Endothelial cell of umbilical vein (primary cell): ENCODE measurements at regions not wholly inside any gene's neighbourhood (a gene's known extent, or its start where the extent isn't known, plus 50 kb on each side); places are given as distances from the start of the nearest gene placed in this dataset.

ENCODE experiments used
- BruUV-seq: library from RNA; stranded (reverse); fragments of 400-500 nt; replicated peaks from 2 replicates; lab custom pipeline; 2021; lab: Mats Ljungman, UMichigan
- CTCF ChIA-PET: fragments of 300-600, 350-600 bp; sonication (Branson Sonifier 250); formaldehyde crosslinking; loops from one replicate; lab custom pipeline; 2021; ENCODE audit warnings: antibody characterized with exemption, inconsistent platforms; lab: Charles Lee
- POLR2A ChIA-PET: fragments of 300-600, 350-600 bp; sonication (Branson Sonifier 250); formaldehyde crosslinking; loops from one replicate; lab custom pipeline; 2021; ENCODE audit warnings: antibody characterized with exemption, inconsistent platforms; lab: Charles Lee
- DNase-seq: peaks from one replicate; pipeline ENCODE4 v3.0.0-alpha.2; 2011; ENCODE audit warnings: low read depth, low spot score
- FAIRE-seq: peaks from 2 replicates; lab custom pipeline; 2011; peaks lifted over from hg19 to GRCh38; lab: Jason Lieb, UNC
- H2AFZ ChIP-seq: 2 replicates; pipeline ENCODE4 v1.6.0; 2012; ENCODE audit warnings: low read depth, low read length, control low read depth, inconsistent platforms
- H3K27ac ChIP-seq: 2 replicates; pipeline ENCODE4 v1.5.1; 2011; ENCODE audit warnings: low read depth, mild to moderate bottlenecking, control low read depth, low read length, moderate library complexity; ENCODE audit not compliant: insufficient read depth
- H3K27me3 ChIP-seq, 2 experiments: 2 replicates each; pipeline versions ENCODE4 v1.6.0 to v1.6.1; 2011; ENCODE audit warnings: low read length in 2 of 2, mixed read lengths in 1 of 2; ENCODE audit not compliant: control insufficient read depth in 2 of 2, insufficient read depth in 2 of 2
- H3K36me3 ChIP-seq, 2 experiments: 2 replicates in 1 of 2; 3 replicates in 1 of 2; pipeline ENCODE4 v1.5.1; 2011; ENCODE audit warnings: low read length in 2 of 2, mild to moderate bottlenecking in 1 of 2, moderate library complexity in 1 of 2; ENCODE audit not compliant: control insufficient read depth in 2 of 2, insufficient read depth in 2 of 2; ENCODE audit errors: extremely low read depth in 1 of 2
- H3K4me1 ChIP-seq: 3 replicates; pipeline ENCODE4 v1.5.1; 2011; ENCODE audit warnings: mild to moderate bottlenecking, low read length; ENCODE audit not compliant: control insufficient read depth, insufficient read depth; ENCODE audit errors: extremely low read depth
- H3K4me2 ChIP-seq: 2 replicates; pipeline ENCODE4 v1.6.1; 2011; ENCODE audit warnings: low read length, control low read depth, mixed read lengths; ENCODE audit not compliant: insufficient read depth
- H3K4me3 ChIP-seq, 3 experiments: fragments of 200-600 bp in 1 of 3; sonication (generic), shearing (Covaris generic) in 1 of 3; replicated peaks in 1 of 3; 2 replicates each; pipeline ENCODE4 v1.5.1; 2011 to 2016; ENCODE audit warnings: control low read depth in 3 of 3, low read length in 3 of 3, mild to moderate bottlenecking in 2 of 3, inconsistent platforms in 1 of 3, low read depth in 1 of 3, moderate library complexity in 1 of 3; ENCODE audit not compliant: insufficient read depth in 1 of 3
- H3K79me2 ChIP-seq: 2 replicates; pipeline ENCODE4 v1.6.0; 2012; ENCODE audit warnings: low read length, inconsistent platforms; ENCODE audit not compliant: control insufficient read depth, insufficient read depth
- H3K9ac ChIP-seq: replicated peaks from 2 replicates; pipeline ENCODE3; 2011; ENCODE audit warnings: low read length, control low read depth; ENCODE audit not compliant: insufficient read depth; ENCODE audit errors: extremely low read depth
- H3K9me1 ChIP-seq: replicated peaks from 3 replicates; pipeline ENCODE4 v1.6.0; 2011; ENCODE audit warnings: mild to moderate bottlenecking, low read length; ENCODE audit not compliant: control insufficient read depth, insufficient read depth; ENCODE audit errors: extremely low read depth
- H3K9me3 ChIP-seq: replicated peaks from 2 replicates; pipeline ENCODE4 v1.5.1; 2012; ENCODE audit warnings: low read length, inconsistent platforms; ENCODE audit not compliant: control insufficient read depth, insufficient read depth
- H4K20me1 ChIP-seq: replicated peaks from 2 replicates; pipeline ENCODE3; 2011; ENCODE audit warnings: mild to moderate bottlenecking, low read length; ENCODE audit not compliant: control insufficient read depth, insufficient read depth; ENCODE audit errors: extremely low read depth
- EZH2 ChIP-seq: IDR thresholded peaks from 2 replicates; pipeline ENCODE4 v1.6.1; 2012; ENCODE audit warnings: borderline replicate concordance, low read depth, mild to moderate bottlenecking, moderate library complexity, low read length, inconsistent platforms; ENCODE audit not compliant: severe bottlenecking
- FOS ChIP-seq: IDR thresholded peaks from 2 replicates; pipeline ENCODE4 v1.6.1; 2011; ENCODE audit warnings: mild to moderate bottlenecking, low read length, moderate library complexity, borderline replicate concordance; ENCODE audit not compliant: insufficient read depth
- GATA2 ChIP-seq: IDR thresholded peaks from 2 replicates; pipeline ENCODE4 v1.7.0; 2011; ENCODE audit warnings: low read depth, mild to moderate bottlenecking, moderate library complexity, mixed read lengths, low read length; ENCODE audit not compliant: insufficient read length, insufficient read depth
- JUN ChIP-seq: IDR thresholded peaks from 2 replicates; pipeline ENCODE4 v1.6.1; 2011; ENCODE audit warnings: borderline replicate concordance, low read depth; ENCODE audit not compliant: insufficient read length, insufficient read depth
- MYC ChIP-seq: IDR thresholded peaks from one replicate; pipeline ENCODE4 v1.6.1; 2011; ENCODE audit warnings: mild to moderate bottlenecking, low read depth, low read length
- POLR2A ChIP-seq: IDR thresholded peaks from 2 replicates; pipeline ENCODE4 v1.6.1; 2012; ENCODE audit warnings: low read depth, mild to moderate bottlenecking, control low read depth, low read length
- POLR2AphosphoS5 ChIP-seq: IDR thresholded peaks from 2 replicates; pipeline ENCODE4 v1.6.1; 2012; ENCODE audit warnings: low read depth, mild to moderate bottlenecking, control low read depth, low read length, moderate library complexity; ENCODE audit not compliant: insufficient read depth
- dilution Hi-C: fragments of 300-500 bp; cut with MboI; formaldehyde crosslinking; loops from one replicate; pipeline ENCODE4 v1.15.0; 2019; ENCODE audit warnings: low sequenced_read_pairs; ENCODE audit not compliant: extremely low pct_ligation_motif_present
- intact Hi-C: fragments of 100-400 bp; cut with micrococcal nuclease; formaldehyde crosslinking; loops from one replicate; pipeline ENCODE4 v1.10.0; 2022
- TF ChIP-seq, protein P1 (sequence below), 2 donors: IDR thresholded peaks; 1 replicate in 1 of 2; 2 replicates in 1 of 2; pipeline ENCODE4 v1.5.1; 2011; ENCODE audit warnings: low read length in 2 of 2, mild to moderate bottlenecking in 2 of 2, moderate library complexity in 2 of 2, control low read depth in 1 of 2, inconsistent platforms in 1 of 2, low read depth in 1 of 2; ENCODE audit not compliant: insufficient read depth in 1 of 2; ENCODE audit errors: extremely low read depth in 1 of 2
- TF ChIP-seq, protein P2 (sequence below): IDR thresholded peaks from 2 replicates; pipeline ENCODE4 v1.6.1; 2011; ENCODE audit not compliant: insufficient read depth, insufficient read length

DNA sequence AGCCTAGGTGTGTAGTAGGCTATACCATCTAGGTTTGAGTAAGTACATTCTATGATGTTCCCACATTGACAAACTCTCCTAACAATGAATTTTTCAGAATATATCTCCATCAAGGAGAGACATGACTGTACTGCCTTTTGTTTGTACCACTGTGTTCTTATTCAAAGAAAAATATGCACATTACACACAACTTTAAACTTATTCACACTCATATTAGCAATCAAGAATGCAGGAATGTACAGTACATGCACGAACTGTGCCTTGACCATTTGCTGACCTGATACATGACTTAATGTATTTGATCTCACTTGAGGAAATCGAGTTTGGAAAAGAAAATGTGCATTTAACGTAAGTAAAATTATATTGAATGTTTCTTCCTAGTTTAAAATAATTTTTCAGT, 525.1 kb upstream of the AGA start:
- no peaks in the 10 kb centered on the region for H3K9me3 ChIP-seq
- no peaks in the 10 kb centered on the region for H3K79me2 ChIP-seq
- H3K4me1 ChIP-seq, result no peaks in the 10 kb centered on the region
- no peaks in the 10 kb centered on the region for H4K20me1 ChIP-seq
- no peaks in the 10 kb centered on the region for H3K27me3 ChIP-seq
- dilution Hi-C loops (no loop called here), intact Hi-C loops (no loop called here)
- H3K9me1 ChIP-seq, result no peaks in the 10 kb centered on the region
- POLR2A ChIA-PET, result no interaction called here
- TF ChIP-seq POLR2A, result no peak
- FAIRE-seq, result no peak
- CTCF ChIA-PET, result no interaction called here
- no peak overlapping the region for H3K27ac ChIP-seq
- no peak overlapping the region for H3K4me3 ChIP-seq
- H3K9ac ChIP-seq, result no peak overlapping the region
- no peak for DNase-seq
- BruUV-seq, result no TSS peak
- H2AFZ ChIP-seq, result no peak overlapping the region
- H3K36me3 ChIP-seq, result no peaks in the 10 kb centered on the region
- H3K4me2 ChIP-seq, result no peak overlapping the region

DNA sequence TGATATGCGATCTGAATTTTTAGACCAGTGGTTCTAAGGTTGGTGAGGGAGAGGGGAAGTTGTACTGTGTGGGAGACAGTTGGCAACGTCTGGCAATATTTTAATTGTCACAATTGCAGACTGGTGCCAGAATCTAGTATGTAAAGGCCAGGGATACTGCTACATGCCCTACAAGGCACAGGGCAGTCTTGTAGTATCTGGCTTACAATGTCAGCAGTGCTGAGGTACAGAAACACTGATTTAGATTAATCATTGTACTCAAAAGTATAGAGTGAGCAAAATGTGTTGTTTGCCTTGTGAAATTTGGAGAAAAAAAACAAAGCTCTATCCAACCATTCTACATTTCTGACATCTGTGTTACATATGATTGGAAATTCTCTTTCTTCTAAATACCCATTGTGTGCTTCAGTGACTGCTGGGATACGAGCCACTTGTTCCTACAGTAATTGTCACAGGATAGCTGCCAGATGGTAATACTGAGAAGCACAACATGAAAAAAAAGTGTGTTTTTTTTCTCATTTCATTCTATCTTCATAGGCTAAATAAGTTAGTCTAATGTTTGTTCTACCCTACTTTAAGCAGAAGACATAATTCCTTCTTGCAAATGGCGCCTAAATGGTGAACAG, 526.7 kb upstream of the AGA start:
- BruUV-seq, result no TSS peak
- FAIRE-seq, result no peak
- H3K4me3 ChIP-seq, result no peak overlapping the region
- no peak for DNase-seq
- H2AFZ ChIP-seq, result no peak overlapping the region
- H3K9ac ChIP-seq, result no peak overlapping the region
- no peak overlapping the region for H3K27ac ChIP-seq
- CTCF ChIA-PET, result no interaction called here
- TF ChIP-seq GATA2, result no peak
- no peak for TF ChIP-seq JUN
- TF ChIP-seq EZH2, result no peak
- TF ChIP-seq, protein P1, sequence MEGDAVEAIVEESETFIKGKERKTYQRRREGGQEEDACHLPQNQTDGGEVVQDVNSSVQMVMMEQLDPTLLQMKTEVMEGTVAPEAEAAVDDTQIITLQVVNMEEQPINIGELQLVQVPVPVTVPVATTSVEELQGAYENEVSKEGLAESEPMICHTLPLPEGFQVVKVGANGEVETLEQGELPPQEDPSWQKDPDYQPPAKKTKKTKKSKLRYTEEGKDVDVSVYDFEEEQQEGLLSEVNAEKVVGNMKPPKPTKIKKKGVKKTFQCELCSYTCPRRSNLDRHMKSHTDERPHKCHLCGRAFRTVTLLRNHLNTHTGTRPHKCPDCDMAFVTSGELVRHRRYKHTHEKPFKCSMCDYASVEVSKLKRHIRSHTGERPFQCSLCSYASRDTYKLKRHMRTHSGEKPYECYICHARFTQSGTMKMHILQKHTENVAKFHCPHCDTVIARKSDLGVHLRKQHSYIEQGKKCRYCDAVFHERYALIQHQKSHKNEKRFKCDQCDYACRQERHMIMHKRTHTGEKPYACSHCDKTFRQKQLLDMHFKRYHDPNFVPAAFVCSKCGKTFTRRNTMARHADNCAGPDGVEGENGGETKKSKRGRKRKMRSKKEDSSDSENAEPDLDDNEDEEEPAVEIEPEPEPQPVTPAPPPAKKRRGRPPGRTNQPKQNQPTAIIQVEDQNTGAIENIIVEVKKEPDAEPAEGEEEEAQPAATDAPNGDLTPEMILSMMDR (IDR thresholded peaks at IDR 0.05; ENCODE audit: extremely low read depth in 1 of 2, insufficient read depth in 1 of 2, low read depth in 1 of 2, low read length in 2 of 2), result no peak
- TF ChIP-seq POLR2AphosphoS5, result no peak
- no peak for TF ChIP-seq POLR2A
- TF ChIP-seq, protein P2, sequence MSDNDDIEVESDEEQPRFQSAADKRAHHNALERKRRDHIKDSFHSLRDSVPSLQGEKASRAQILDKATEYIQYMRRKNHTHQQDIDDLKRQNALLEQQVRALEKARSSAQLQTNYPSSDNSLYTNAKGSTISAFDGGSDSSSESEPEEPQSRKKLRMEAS, result no peak
- TF ChIP-seq MYC, result no peak
- TF ChIP-seq FOS, result no peak
- H3K4me2 ChIP-seq, result no peak overlapping the region
- H3K9me1 ChIP-seq, result no peaks in the 10 kb centered on the region
- no peaks in the 10 kb centered on the region for H4K20me1 ChIP-seq
- no peaks in the 10 kb centered on the region for H3K4me1 ChIP-seq
- dilution Hi-C loops, result no loop called here
- intact Hi-C loops, result no loop called here
- POLR2A ChIA-PET, result no interaction called here
- no peaks in the 10 kb centered on the region for H3K9me3 ChIP-seq
- no peaks in the 10 kb centered on the region for H3K36me3 ChIP-seq
- H3K27me3 ChIP-seq, result no peaks in the 10 kb centered on the region
- no peaks in the 10 kb centered on the region for H3K79me2 ChIP-seq
